Cerebellar cortex (tissue), 1 donor: ENCODE measurements at regions not wholly inside any gene's neighbourhood (a gene's known extent, or its start where the extent isn't known, plus 50 kb on each side); places are given as distances from the start of the nearest gene placed in this dataset.

ENCODE experiments used
- DNase-seq: peaks from one replicate; pipeline ENCODE4 v3.0.0-alpha.2; 2015; ENCODE audit warnings: low spot score

GRCh38 chr1:71184410-71184809, 103.6 kb upstream of the ZRANB2 start:
- no peak for DNase-seq

DNA sequence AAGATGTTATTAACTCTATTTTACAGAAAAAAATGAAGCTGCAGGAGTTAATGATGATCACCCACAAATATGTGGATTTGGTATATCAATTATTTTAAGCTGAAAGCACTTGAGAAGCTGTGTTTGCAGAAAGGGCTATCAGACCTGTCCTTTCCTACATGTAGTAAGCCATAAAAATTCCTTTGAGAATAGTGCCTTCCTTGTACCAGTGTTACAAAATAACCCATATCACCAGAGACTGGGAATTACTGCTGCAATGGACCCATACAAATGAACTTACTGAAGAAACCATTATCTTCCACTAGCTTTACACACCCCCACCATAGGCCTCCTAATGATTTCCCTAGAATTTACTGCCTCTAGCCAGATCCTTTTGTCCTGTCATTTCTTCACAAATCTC, 99.2 kb upstream of the ZRANB2 start:
- no peak for DNase-seq

- DNase-seq, result no peak
These were observed 90.1 kb upstream of the ZRANB2 start for GRCh38 chr1:71170925-71171324.

DNA sequence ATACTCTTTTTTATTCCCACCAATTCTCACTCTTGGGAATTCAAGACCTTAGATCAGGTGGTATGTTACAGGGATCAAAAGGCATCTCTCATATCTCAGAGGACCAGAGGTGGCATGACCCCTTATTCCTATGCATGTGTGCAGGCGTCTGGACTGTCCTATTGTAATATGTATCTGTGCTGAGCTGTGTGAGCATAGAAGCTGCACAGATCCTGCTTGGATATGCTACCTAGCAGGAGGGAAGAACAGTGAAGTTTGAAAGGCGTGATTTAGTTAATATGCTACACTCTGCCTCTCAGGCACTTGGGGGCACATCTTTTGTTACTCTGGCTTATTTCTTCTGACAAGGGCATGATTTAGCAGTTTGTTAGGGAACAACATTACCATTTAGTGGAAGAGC, 86.7 kb upstream of the ZRANB2 start:
- no peak for DNase-seq

GRCh38 chr1:71166178-71167173, 85.6 kb upstream of the ZRANB2 start:
- DNase-seq, result no peak

DNA sequence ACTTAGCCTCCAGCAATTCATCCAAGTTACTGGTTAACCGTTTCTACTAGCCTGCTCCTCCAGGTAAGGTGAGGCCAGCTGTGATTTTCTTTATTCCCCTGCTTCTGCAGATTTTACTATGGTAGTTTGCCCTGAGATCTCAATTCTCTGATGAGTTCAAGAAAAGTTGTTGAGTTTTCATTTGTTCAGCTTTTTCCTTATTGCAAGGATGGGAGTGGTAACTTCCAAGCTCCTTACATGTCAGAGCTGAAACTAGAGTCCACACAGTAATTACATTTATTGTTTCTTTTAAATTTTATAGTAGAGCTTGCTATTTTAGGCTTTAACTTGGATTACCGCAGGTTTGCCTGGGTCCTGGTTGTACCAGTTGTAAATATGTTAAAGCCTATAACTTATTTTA, 76.9 kb upstream of the ZRANB2 start:
- no peak for DNase-seq

GRCh38 chr1:71157151-71157550, 76.3 kb upstream of the ZRANB2 start:
- DNase-seq, result no peak

GRCh38 chr1:71156590-71156989, 75.8 kb upstream of the ZRANB2 start:
- no peak for DNase-seq

DNA sequence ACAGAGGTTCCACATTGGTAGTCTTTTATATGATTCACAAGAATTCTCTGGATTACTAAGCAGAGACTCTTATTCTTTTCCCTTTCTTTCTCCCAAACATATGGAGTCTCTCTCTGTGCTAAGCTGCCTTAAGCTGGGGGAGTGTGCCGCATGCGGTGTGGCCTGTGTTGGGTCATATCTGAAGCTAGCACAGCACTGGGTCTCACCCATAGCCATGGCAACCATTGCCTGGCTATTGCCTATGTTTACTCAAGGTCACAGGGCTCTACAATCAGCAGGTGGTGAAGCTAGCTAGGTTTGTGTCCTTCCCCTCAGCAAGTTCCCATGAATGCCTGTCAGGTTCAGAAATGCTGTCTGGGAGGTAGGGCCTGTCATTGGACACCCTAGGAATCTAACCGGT, 73.6 kb upstream of the ZRANB2 start:
- no peak for DNase-seq

DNA sequence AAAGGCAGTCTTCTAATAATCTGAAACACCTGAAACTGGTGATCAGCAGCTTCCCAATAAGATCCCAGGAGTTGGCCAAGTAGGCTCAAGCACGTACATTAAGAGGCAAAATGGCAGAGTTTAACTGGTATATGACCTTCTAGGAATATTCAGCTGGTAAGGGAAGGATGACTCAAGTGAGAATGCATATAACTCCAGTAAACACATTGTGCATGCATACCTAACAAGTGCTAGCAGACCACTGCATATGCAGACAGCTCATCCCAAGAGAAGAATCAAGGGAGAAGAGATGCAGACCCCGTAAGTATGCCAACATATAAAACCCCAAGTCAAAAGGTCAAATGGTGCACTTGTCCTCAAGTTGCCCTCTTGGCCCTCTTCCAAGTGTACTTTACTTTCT, 73.0 kb upstream of the ZRANB2 start:
- DNase-seq, result no peak

- DNase-seq, result no peak
These were observed 67.0 kb upstream of the ZRANB2 start for GRCh38 chr1:71147637-71148360.

GRCh38 chr1:71135571-71135970, 54.7 kb upstream of the ZRANB2 start:
- no peak for DNase-seq
